SK-N-SH treated with all-trans-retinoic acid at 6 μM for 48 hours (cell line): ENCODE measurements at regions not wholly inside any gene's neighbourhood (a gene's known extent, or its start where the extent isn't known, plus 50 kb on each side); places are given as distances from the start of the nearest gene placed in this dataset.

Experiments used
- ATAC-seq: fragments of 200-7000 bp; cut with Tn5 transposase; 3 replicates; pipeline ENCODE4 v1.9.1; 2020; ENCODE audit warnings: mild to moderate bottlenecking, moderate library complexity
- ARNTL ChIP-seq: fragments of 450-650 bp; formaldehyde crosslinking; IDR thresholded peaks from 2 replicates; pipeline ENCODE4 v1.5.0; 2020; ENCODE audit warnings: low read depth, mild to moderate bottlenecking, moderate library complexity, borderline replicate concordance
- BACH2 ChIP-seq: fragments of 250-450 bp; sonication (Bioruptor Pico); IDR thresholded peaks from 2 replicates; pipeline ENCODE4 v1.9.0; 2021; ENCODE audit warnings: mild to moderate bottlenecking, borderline replicate concordance
- CSDC2 ChIP-seq: fragments of 250-450 bp; sonication (Bioruptor Pico); IDR thresholded peaks from 2 replicates; pipeline ENCODE4 v1.5.0; 2020; ENCODE audit warnings: mild to moderate bottlenecking, moderate library complexity
- CSRNP3 ChIP-seq: fragments of 250-450 bp; sonication (Bioruptor Pico); IDR thresholded peaks from 2 replicates; pipeline ENCODE4 v1.5.1; 2021; ENCODE audit warnings: mild to moderate bottlenecking, moderate library complexity
- ESRRG ChIP-seq: fragments of 250-450 bp; sonication (Bioruptor Pico); IDR thresholded peaks from 2 replicates; pipeline ENCODE4 v1.6.1; 2021; ENCODE audit warnings: mild to moderate bottlenecking
- GLIS3 ChIP-seq: fragments of 250-450 bp; sonication (Bioruptor Pico); IDR thresholded peaks from 2 replicates; pipeline ENCODE4 v1.5.0; 2020; ENCODE audit warnings: mild to moderate bottlenecking, moderate library complexity
- ISL1 ChIP-seq: fragments of 250-450 bp; sonication (Bioruptor Pico); IDR thresholded peaks from 2 replicates; pipeline ENCODE4 v2.1.2; 2022; ENCODE audit warnings: mild to moderate bottlenecking, moderate library complexity
- OSR1 ChIP-seq: fragments of 250-450 bp; sonication (Bioruptor Pico); IDR thresholded peaks from 2 replicates; pipeline ENCODE4 v1.8.0; 2022; ENCODE audit warnings: moderate library complexity, mild to moderate bottlenecking, inconsistent platforms
- PATZ1 ChIP-seq: fragments of 250-450 bp; sonication (Bioruptor Pico); IDR thresholded peaks from 2 replicates; pipeline ENCODE4 v1.8.0; 2020; ENCODE audit warnings: mild to moderate bottlenecking, moderate library complexity, borderline replicate concordance
- POU6F1 ChIP-seq: fragments of 250-450 bp; sonication (Bioruptor Pico); IDR thresholded peaks from 2 replicates; pipeline ENCODE4 v1.8.0; 2021; ENCODE audit warnings: low read depth, mild to moderate bottlenecking, moderate library complexity, borderline replicate concordance
- PPARA ChIP-seq: fragments of 250-450 bp; sonication (Bioruptor Pico); IDR thresholded peaks from 2 replicates; pipeline ENCODE4 v1.5.0; 2020; ENCODE audit warnings: mild to moderate bottlenecking, borderline replicate concordance
- RARB ChIP-seq: fragments of 250-450 bp; sonication (Bioruptor Pico); IDR thresholded peaks from 2 replicates; pipeline ENCODE4 v1.8.0; 2021; ENCODE audit warnings: mild to moderate bottlenecking, moderate library complexity
- TCF4 ChIP-seq: fragments of 250-450 bp; sonication (Bioruptor Pico); IDR thresholded peaks from 2 replicates; pipeline ENCODE4 v1.8.0; 2021; ENCODE audit warnings: mild to moderate bottlenecking, moderate library complexity, borderline replicate concordance
- TOX ChIP-seq: fragments of 250-450 bp; sonication (Bioruptor Pico); IDR thresholded peaks from 2 replicates; pipeline ENCODE4 v1.8.0; 2021; ENCODE audit warnings: mild to moderate bottlenecking, moderate library complexity, borderline replicate concordance
- TSHZ2 ChIP-seq: fragments of 250-450 bp; sonication (Bioruptor Pico); IDR thresholded peaks from 2 replicates; pipeline ENCODE4 v1.5.0; 2020; ENCODE audit warnings: mild to moderate bottlenecking, moderate library complexity
- ZC3H10 ChIP-seq: fragments of 250-450 bp; sonication (Bioruptor Pico); IDR thresholded peaks from 2 replicates; pipeline ENCODE4 v1.5.1; 2021; ENCODE audit warnings: mild to moderate bottlenecking, moderate library complexity
- ZFP3 ChIP-seq: fragments of 250-450 bp; sonication (Bioruptor Pico); IDR thresholded peaks from 2 replicates; pipeline ENCODE4 v1.5.0; 2020; ENCODE audit warnings: mild to moderate bottlenecking, moderate library complexity
- ZFP30 ChIP-seq: fragments of 450-650 bp; formaldehyde crosslinking; IDR thresholded peaks from 2 replicates; pipeline ENCODE4 v1.5.0; 2022; ENCODE audit warnings: mild to moderate bottlenecking, moderate library complexity
- ZNF565 ChIP-seq: fragments of 450-650 bp; formaldehyde crosslinking; conservative IDR thresholded peaks from 2 replicates; pipeline ENCODE4 v1.5.0; 2020; ENCODE audit warnings: low read depth, mild to moderate bottlenecking, moderate library complexity
- ZNF70 ChIP-seq: fragments of 450-650 bp; formaldehyde crosslinking; IDR thresholded peaks from 2 replicates; pipeline ENCODE4 v1.5.0; 2020; ENCODE audit warnings: mild to moderate bottlenecking, moderate library complexity
- ZNF8 ChIP-seq: fragments of 450-650 bp; formaldehyde crosslinking; IDR thresholded peaks from 2 replicates; pipeline ENCODE4 v1.5.0; 2020; ENCODE audit warnings: mild to moderate bottlenecking, moderate library complexity

GRCh38 chr14:86626530-86626929 lies 1096.6 kb downstream of the FLRT2 start:
- no peak for ATAC-seq
- TF ChIP-seq ZNF70 (CRISPR knock-in tag) (no peak), TOX (no peak), ZNF565 (CRISPR knock-in tag) (no peak), ESRRG (CRISPR knock-in tag) (no peak), ISL1 (CRISPR knock-in tag) (no peak), ZC3H10 (CRISPR knock-in tag) (no peak), ZNF8 (CRISPR knock-in tag) (no peak), ZFP30 (no peak), ARNTL (no peak), GLIS3 (CRISPR knock-in tag) (no peak), CSRNP3 (CRISPR knock-in tag) (no peak), PPARA (CRISPR knock-in tag) (no peak), RARB (CRISPR knock-in tag) (no peak), POU6F1 (no peak)

GRCh38 chr14:86625637-86626036 lies 1095.7 kb downstream of the FLRT2 start:
- TF ChIP-seq TCF4 (CRISPR knock-in tag), result no peak
- TF ChIP-seq ZNF8 (CRISPR knock-in tag), result no peak
- TF ChIP-seq ISL1 (CRISPR knock-in tag), result no peak
- TF ChIP-seq ZFP3, result no peak
- no peak for ATAC-seq

- no peak for ATAC-seq
- no peak for TF ChIP-seq RARB (CRISPR knock-in tag)
- no peak for TF ChIP-seq ZNF565 (CRISPR knock-in tag)
- no peak for TF ChIP-seq GLIS3 (CRISPR knock-in tag)
- no peak for TF ChIP-seq CSRNP3 (CRISPR knock-in tag)
- no peak for TF ChIP-seq ISL1 (CRISPR knock-in tag)
- TF ChIP-seq ZC3H10 (CRISPR knock-in tag), result no peak
- no peak for TF ChIP-seq POU6F1
- no peak for TF ChIP-seq CSDC2 (CRISPR knock-in tag)
- TF ChIP-seq ZNF70 (CRISPR knock-in tag), result no peak
- no peak for TF ChIP-seq OSR1 (CRISPR knock-in tag)
- TF ChIP-seq ZFP3, result no peak
- no peak for TF ChIP-seq PPARA (CRISPR knock-in tag)
- TF ChIP-seq BACH2 (CRISPR knock-in tag), result no peak
- no peak for TF ChIP-seq ZFP30
- TF ChIP-seq TCF4 (CRISPR knock-in tag), result no peak
- no peak for TF ChIP-seq PATZ1
- TF ChIP-seq TSHZ2 (CRISPR knock-in tag), result no peak
- TF ChIP-seq ESRRG (CRISPR knock-in tag), result no peak
- TF ChIP-seq TOX, result no peak
Measured at GRCh38 chr14:86619726-86620125, 1089.8 kb downstream of the FLRT2 start.
